GM12864 (cell line): ENCODE measurements at regions not wholly inside any gene's neighbourhood (a gene's known extent, or its start where the extent isn't known, plus 50 kb on each side); places are given as distances from the start of the nearest gene placed in this dataset.

ENCODE experiments used
- DNase-seq: peaks from one replicate; pipeline ENCODE4 v3.0.0-alpha.2; 2011; ENCODE audit warnings: low read depth
- H3K4me3 ChIP-seq: 2 replicates; pipeline ENCODE4 v1.5.1; 2011; ENCODE audit warnings: mild to moderate bottlenecking, low read depth, low read length, control low read depth
- CTCF ChIP-seq: IDR thresholded peaks from 2 replicates; pipeline ENCODE4 v1.5.1; 2011; ENCODE audit warnings: low read depth, mild to moderate bottlenecking, moderate library complexity, low read length, control low read depth, inconsistent platforms; ENCODE audit errors: missing control alignments

- no peak for DNase-seq
- H3K4me3 ChIP-seq, result no peak overlapping the region
- no peak for TF ChIP-seq CTCF
Observed at GRCh38 chr14:29236848-29237247, 470.3 kb downstream of the FOXG1 start.

DNA sequence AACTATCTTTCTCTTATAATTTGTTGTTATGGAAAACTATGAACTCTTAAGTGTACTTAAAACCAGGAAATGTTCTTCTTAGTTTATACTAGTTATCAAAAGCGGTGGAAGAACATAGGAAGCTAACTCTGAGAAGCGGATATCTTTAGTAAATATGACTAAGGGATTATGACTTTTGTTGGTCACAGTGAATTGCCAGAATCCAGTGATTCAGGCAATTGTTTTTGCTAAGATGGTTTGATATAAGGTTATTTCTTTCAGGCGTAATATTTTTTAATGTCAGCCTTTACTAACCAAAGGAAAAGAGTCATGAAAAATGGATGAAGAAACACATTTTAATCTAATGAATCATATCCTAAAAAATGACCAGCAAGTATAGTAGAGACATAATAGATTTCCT lies 473.5 kb downstream of the FOXG1 start:
- no peak for DNase-seq

DNA sequence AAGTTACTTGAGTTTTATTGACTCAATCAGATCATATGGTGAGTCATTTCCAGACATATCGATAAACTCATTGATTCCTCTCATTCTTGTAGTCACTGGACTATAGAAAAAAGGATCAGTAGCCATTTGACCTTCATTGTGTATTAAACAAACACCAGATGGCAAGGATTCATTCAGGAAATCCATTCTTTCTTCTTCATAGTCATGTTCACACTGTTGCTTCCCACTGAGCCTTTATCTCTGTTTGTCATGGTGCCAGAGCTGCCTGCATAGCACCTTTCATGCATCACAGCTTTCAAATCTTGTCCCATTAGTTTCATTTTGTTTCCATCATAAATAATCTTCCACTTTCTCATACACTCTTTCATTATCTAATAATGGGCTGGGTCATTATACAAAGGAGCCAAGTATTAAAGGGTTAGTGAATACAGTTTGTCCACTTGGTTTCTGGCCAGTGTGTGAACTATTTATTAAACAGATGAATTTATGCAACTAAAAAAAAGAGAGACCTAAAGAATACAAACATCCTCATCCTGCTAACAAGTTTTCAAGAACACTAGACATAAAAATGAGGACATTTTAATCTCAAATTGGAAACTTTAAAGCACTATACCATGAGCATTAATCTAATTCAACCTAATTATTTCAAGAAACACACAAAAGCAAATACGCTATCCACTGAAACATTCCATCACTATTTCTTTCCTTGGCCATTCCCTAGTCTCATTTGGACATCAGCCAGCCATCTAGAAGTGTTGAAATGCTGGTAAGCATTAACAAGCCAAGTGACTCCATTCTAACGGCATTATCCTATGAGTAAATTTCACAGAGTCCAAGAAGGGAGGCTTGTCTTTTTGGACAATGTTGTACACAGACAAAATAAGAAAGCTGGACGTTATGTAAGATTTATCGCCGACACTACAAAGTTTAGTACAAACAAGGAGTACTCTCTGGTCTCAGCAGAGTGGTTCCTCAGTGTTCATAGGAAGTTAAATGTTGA lies 476.5 kb downstream of the FOXG1 start:
- no peak overlapping the region for H3K4me3 ChIP-seq
- TF ChIP-seq CTCF, result no peak
- DNase-seq, result no peak

More for the DNA sequence above, 473.5 kb downstream of the FOXG1 start:
- no peak for TF ChIP-seq CTCF
- no peak overlapping the region for H3K4me3 ChIP-seq

- no peak for TF ChIP-seq CTCF
- no peak overlapping the region for H3K4me3 ChIP-seq
- no peak for DNase-seq
Observed at GRCh38 chr14:29255692-29256091, 489.1 kb downstream of the FOXG1 start.

GRCh38 chr14:29262979-29263378 lies 496.4 kb downstream of the FOXG1 start:
- no peak for TF ChIP-seq CTCF
- DNase-seq, result no peak

GRCh38 chr14:29264865-29265264 lies 498.3 kb downstream of the FOXG1 start:
- H3K4me3 ChIP-seq, result no peak overlapping the region
- TF ChIP-seq CTCF, result no peak
- no peak for DNase-seq

More at GRCh38 chr14:29262979-29263378, 496.4 kb downstream of the FOXG1 start:
- no peak overlapping the region for H3K4me3 ChIP-seq
